ENCODE measurements at regions not wholly inside any gene's neighbourhood (a gene's known extent, or its start where the extent isn't known, plus 50 kb on each side); places are given as distances from the start of the nearest gene placed in this dataset.

- TF ChIP-seq ARNTL (CRISPR knock-in tag; IDR thresholded peaks at IDR 0.05; ENCODE audit: borderline replicate concordance, low read depth) (no peak), BACH2 (CRISPR knock-in tag; IDR thresholded peaks at IDR 0.05; ENCODE audit: borderline replicate concordance) (no peak), PATZ1 (CRISPR knock-in tag; IDR thresholded peaks at IDR 0.05; ENCODE audit: borderline replicate concordance) (no peak), CREB5 (CRISPR knock-in tag; IDR thresholded peaks at IDR 0.05; ENCODE audit: low read depth) (no peak), ZFP3 (CRISPR knock-in tag; IDR thresholded peaks at IDR 0.05) (no peak), ZFP30 (CRISPR knock-in tag; IDR thresholded peaks at IDR 0.05) (no peak), TOX (CRISPR knock-in tag; IDR thresholded peaks at IDR 0.05; ENCODE audit: borderline replicate concordance) (no peak)
Observed at GRCh38 chr3:164818318-164818717, 260.0 kb downstream of the SI start.
